ENCODE measurements at regions not wholly inside any gene's neighbourhood (a gene's known extent, or its start where the extent isn't known, plus 50 kb on each side); places are given as distances from the start of the nearest gene placed in this dataset.

DNA sequence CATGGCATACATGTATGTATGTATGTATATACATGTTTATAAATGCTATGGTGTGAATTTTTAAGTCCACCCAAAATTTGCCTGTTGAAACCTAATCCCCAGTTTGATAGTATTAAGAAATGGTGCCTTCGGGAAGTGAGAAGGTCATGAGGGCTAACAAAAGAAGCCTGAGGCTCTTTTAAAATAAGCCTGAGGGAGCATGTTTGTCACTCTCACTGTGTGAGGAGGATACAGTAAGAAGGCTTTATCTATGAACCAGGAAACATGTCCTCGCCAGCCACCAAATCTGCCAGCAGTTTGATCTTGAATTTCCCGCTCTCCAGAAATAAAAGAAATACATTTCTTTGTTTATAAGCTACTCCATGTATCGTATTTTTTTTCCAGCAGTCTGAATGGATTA lies 163.0 kb upstream of the LINC00305 start:
- Histone ChIP-seq H3K9me3 (no peaks in the 10 kb centered on the region), H3K36me3 (no peaks in the 10 kb centered on the region), H3K4me1 (replicated peaks) (no peaks in the 10 kb centered on the region), H3K4me3 (no peak overlapping the region), H3K27me3 (replicated peaks; ENCODE audit: insufficient read depth) (no peaks in the 10 kb centered on the region), H3K27ac (no peak overlapping the region)
- WGBS = 46% methylated on average over 4 of the region's 4 CpGs
- no peak for DNase-seq (ENCODE audit: low spot score)
- TF ChIP-seq POLR2A (IDR thresholded peaks at IDR 0.05) (no peak), POLR2AphosphoS5 (IDR thresholded peaks at IDR 0.05) (no peak)
- TF ChIP-seq, protein P1, sequence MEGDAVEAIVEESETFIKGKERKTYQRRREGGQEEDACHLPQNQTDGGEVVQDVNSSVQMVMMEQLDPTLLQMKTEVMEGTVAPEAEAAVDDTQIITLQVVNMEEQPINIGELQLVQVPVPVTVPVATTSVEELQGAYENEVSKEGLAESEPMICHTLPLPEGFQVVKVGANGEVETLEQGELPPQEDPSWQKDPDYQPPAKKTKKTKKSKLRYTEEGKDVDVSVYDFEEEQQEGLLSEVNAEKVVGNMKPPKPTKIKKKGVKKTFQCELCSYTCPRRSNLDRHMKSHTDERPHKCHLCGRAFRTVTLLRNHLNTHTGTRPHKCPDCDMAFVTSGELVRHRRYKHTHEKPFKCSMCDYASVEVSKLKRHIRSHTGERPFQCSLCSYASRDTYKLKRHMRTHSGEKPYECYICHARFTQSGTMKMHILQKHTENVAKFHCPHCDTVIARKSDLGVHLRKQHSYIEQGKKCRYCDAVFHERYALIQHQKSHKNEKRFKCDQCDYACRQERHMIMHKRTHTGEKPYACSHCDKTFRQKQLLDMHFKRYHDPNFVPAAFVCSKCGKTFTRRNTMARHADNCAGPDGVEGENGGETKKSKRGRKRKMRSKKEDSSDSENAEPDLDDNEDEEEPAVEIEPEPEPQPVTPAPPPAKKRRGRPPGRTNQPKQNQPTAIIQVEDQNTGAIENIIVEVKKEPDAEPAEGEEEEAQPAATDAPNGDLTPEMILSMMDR (IDR thresholded peaks at IDR 0.05) = no peak
- intact Hi-C loops (cut with DNase I) = no loop called here

DNA sequence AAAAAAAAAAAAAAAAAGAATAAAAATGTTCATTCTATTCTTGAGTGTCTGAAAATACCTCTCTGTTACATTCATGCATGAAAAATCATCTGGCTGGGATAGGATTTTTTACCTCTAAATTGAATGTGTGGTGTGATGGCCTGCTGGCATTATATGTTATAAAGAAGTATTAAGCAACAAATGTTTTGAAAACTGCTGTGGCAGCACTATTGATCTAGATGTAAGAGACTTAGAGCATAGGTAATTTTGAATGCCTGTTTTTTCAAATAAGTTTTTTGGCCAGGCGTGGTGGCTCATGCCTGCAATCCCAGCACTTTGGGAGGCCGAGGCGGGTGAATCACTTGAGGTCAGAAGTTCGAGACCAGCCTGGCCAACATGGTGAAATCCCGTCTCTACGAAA lies 147.0 kb upstream of the LINC00305 start:
- intact Hi-C loops (cut with DNase I) = no loop called here
- Histone ChIP-seq H3K36me3 (no peaks in the 10 kb centered on the region), H3K9me3 (no peaks in the 10 kb centered on the region), H3K4me3 (no peak overlapping the region), H3K27ac (no peak overlapping the region), H3K27me3 (replicated peaks; ENCODE audit: insufficient read depth) (no peaks in the 10 kb centered on the region), H3K4me1 (replicated peaks) (no peaks in the 10 kb centered on the region)
- TF ChIP-seq POLR2AphosphoS5 (IDR thresholded peaks at IDR 0.05) (no peak), POLR2A (IDR thresholded peaks at IDR 0.05) (no peak)
- TF ChIP-seq, protein P1 (IDR thresholded peaks at IDR 0.05) = no peak
- WGBS = 97% methylated on average over 6 of the region's 6 CpGs
- DNase-seq (ENCODE audit: low spot score) = no peak

DNA sequence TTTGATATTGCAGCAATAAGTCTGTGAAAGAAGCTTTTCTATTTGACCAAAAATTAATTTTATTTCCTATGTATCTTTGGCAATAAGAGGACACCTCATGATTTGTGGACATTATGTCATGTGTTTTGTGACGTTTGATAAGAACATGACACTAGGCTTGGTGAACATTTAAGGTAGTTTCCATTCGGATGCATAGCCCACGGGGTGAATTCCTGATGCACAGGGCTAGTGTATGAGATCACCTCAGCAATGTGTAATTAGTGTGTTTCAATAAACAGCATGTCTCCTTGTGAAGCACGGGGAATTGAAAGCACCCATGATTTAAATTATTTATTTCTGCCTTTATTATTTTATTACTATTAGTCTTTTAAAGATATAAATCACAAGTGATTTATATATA lies 146.1 kb upstream of the LINC00305 start:
- intact Hi-C loops (cut with DNase I) = no loop called here
- H3K4me1 ChIP-seq (replicated peaks) = no peaks in the 10 kb centered on the region
- WGBS = 68% methylated on average over 4 of the region's 4 CpGs

DNA sequence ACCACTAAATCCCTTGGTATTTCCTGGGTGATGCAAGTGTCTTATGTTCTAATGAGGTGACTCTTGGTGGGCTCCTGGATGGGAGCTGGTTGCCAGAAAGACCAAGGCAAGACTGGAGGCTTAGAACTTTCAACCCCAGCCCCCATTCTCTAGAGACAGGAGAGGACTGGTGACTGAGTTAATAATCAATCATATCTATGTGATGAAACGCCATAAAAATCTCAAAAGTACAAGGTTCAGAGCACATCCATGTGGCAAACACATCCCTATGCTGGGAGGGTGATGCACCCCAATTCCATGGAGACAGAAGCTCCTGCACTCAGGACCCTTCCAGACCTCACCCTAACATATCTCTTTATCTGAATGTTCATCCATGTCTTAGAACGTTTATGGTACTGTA lies 139.5 kb upstream of the LINC00305 start:
- DNase-seq (ENCODE audit: low spot score) = no peak
- Histone ChIP-seq H3K4me3 (no peak overlapping the region), H3K36me3 (no peaks in the 10 kb centered on the region), H3K27me3 (replicated peaks; ENCODE audit: insufficient read depth) (no peaks in the 10 kb centered on the region), H3K27ac (no peak overlapping the region), H3K9me3 (no peaks in the 10 kb centered on the region), H3K4me1 (replicated peaks) (no peaks in the 10 kb centered on the region)
- intact Hi-C loops (cut with DNase I) = no loop called here
- TF ChIP-seq POLR2AphosphoS5 (IDR thresholded peaks at IDR 0.05) (no peak), POLR2A (IDR thresholded peaks at IDR 0.05) (no peak)
- TF ChIP-seq, protein P1 (IDR thresholded peaks at IDR 0.05) = no peak
- WGBS = 79% methylated on average over 2 of the region's 2 CpGs

More for the DNA sequence above, 146.1 kb upstream of the LINC00305 start:
- Histone ChIP-seq H3K27ac (no peak overlapping the region), H3K36me3 (no peaks in the 10 kb centered on the region), H3K9me3 (no peaks in the 10 kb centered on the region), H3K4me3 (no peak overlapping the region), H3K27me3 (replicated peaks; ENCODE audit: insufficient read depth) (no peaks in the 10 kb centered on the region)
- no peak for TF ChIP-seq POLR2AphosphoS5 (IDR thresholded peaks at IDR 0.05)
- TF ChIP-seq, protein P1 (IDR thresholded peaks at IDR 0.05) = no peak
- TF ChIP-seq POLR2A (IDR thresholded peaks at IDR 0.05) = no peak
- no peak for DNase-seq (ENCODE audit: low spot score)

DNA sequence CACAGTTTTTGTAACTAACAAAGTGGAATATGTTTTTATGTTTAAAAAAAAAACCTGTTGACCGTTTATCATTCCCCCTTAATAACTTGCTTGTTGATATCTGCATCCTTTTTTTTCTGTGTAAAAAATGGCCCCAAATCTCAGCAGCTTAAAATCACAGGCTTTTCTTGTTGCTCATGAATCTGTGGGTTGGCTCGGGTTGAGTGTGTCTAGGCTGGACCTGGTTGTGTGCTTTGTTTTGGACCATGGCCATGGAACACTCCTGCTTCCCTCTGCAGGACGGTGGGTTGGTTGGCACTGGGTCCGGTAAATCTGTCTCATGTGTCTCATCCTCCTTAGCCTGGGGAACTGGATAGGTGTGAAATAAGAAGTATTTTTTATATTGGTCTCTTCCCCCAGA lies 139.0 kb upstream of the LINC00305 start:
- no peaks in the 10 kb centered on the region for H3K36me3 ChIP-seq
- H3K27ac ChIP-seq = no peak overlapping the region
- H3K4me3 ChIP-seq = no peak overlapping the region
- H3K27me3 ChIP-seq (replicated peaks; ENCODE audit: insufficient read depth) = no peaks in the 10 kb centered on the region
- no peak for TF ChIP-seq POLR2AphosphoS5 (IDR thresholded peaks at IDR 0.05)
- TF ChIP-seq, protein P1 (IDR thresholded peaks at IDR 0.05) = no peak
- TF ChIP-seq POLR2A (IDR thresholded peaks at IDR 0.05) = no peak
- intact Hi-C loops (cut with DNase I) = no loop called here
- no peak for DNase-seq (ENCODE audit: low spot score)
- WGBS = 43% methylated on average over 4 of the region's 4 CpGs
- no peaks in the 10 kb centered on the region for H3K9me3 ChIP-seq
- H3K4me1 ChIP-seq (replicated peaks) = no peaks in the 10 kb centered on the region
